B cell (primary cell): ENCODE measurements at regions not wholly inside any gene's neighbourhood (a gene's known extent, or its start where the extent isn't known, plus 50 kb on each side); places are given as distances from the start of the nearest gene placed in this dataset.

Source experiments
- CTCF ChIP-seq: fragments of 200-600 bp; IDR thresholded peaks from one replicate; pipeline ENCODE4 v1.8.0; 2022; ENCODE audit warnings: antibody characterized with exemption, mild to moderate bottlenecking
- EZH2 ChIP-seq: IDR thresholded peaks from 2 replicates; pipeline ENCODE4 v1.6.1; 2012; ENCODE audit warnings: borderline replicate concordance, low read depth, mild to moderate bottlenecking, moderate library complexity, low read length; ENCODE audit not compliant: insufficient read depth, poor library complexity, severe bottlenecking

- TF ChIP-seq CTCF (no peak), EZH2 (no peak)
Observed at GRCh38 chr6:22643780-22644179, 74.4 kb downstream of the HDGFL1 start.
